ENCODE measurements at regions not wholly inside any gene's neighbourhood (a gene's known extent, or its start where the extent isn't known, plus 50 kb on each side); places are given as distances from the start of the nearest gene placed in this dataset.

- ChIA-PET CTCF (no interaction called here), POLR2A (no interaction called here)
Observed at GRCh38 chrX:148448686-148449085, 51.7 kb upstream of the AFF2 start.
